Vagina (tissue), 2 donors: ENCODE measurements at regions not wholly inside any gene's neighbourhood (a gene's known extent, or its start where the extent isn't known, plus 50 kb on each side); places are given as distances from the start of the nearest gene placed in this dataset.

Experiments
- CTCF ChIP-seq, 3 experiments: fragments of 450-650 bp in 2 of 3; fragments of 200-600 bp in 1 of 3; sonication (generic) in 1 of 3; IDR thresholded peaks; one replicate each; pipeline ENCODE4 v1.5.1; 2017 to 2019; ENCODE audit warnings: antibody characterized with exemption in 3 of 3, mild to moderate bottlenecking in 2 of 3, moderate library complexity in 2 of 3
- POLR2A ChIP-seq, 2 donors: fragments of 450-650 bp; IDR thresholded peaks; one replicate each; pipeline ENCODE4 v1.6.1; 2017; ENCODE audit warnings: antibody characterized with exemption in 2 of 2, mild to moderate bottlenecking in 2 of 2, moderate library complexity in 2 of 2
- POLR2AphosphoS5 ChIP-seq, 2 donors: sonication (generic); formaldehyde crosslinking; IDR thresholded peaks; one replicate each; pipeline ENCODE4 v1.9.0; 2017; ENCODE audit warnings: antibody characterized with exemption in 2 of 2, mild to moderate bottlenecking in 2 of 2, low read depth in 1 of 2; ENCODE audit not compliant: insufficient read depth in 1 of 2

DNA sequence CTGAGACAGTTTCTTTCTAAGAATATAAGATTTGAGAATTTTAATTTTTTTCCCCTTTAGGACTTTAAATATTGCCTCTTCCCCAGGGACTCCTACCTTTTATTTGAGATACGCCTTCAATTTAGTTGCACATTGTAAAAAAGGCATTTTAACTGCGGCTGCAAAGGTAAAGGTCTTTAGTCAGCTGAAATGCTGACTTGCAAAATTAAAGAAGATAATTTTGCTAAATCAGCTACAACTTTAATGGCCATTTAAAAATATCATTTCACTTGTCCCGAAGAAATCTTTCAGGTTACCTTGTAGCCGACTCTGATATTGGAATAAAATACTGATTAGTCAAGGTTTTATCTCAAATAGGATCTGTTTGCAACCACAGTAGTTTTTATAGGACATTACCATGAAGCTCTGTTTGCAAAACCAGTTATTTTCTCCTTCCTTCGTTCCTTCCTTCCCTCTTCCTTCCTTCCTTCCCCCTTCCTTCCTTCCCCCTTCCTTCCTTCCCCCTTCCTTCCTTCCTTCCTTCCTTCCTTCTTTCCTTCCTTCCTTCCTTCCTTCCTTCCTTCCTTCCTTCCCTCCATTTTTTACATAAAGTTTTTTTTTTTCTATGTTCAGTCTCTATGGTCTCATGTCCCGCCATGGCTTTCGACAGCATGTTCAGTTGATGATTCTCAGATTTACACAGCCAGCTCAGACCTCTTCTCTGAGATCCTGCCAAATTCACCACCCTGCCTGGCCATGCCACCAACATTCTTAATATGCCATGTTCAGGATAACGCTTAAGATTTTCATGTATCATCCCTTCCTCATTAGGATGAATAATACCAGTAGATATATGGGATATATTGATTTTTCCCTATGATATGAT is 405.4 kb upstream of the PRKX start:
- TF ChIP-seq CTCF (IDR thresholded peaks at IDR 0.05) (no peak), POLR2A (IDR thresholded peaks at IDR 0.05) (no peak), POLR2AphosphoS5 (IDR thresholded peaks at IDR 0.05; ENCODE audit: insufficient read depth in 1 of 2, low read depth in 1 of 2) (no peak)
